ENCODE measurements at regions not wholly inside any gene's neighbourhood (a gene's known extent, or its start where the extent isn't known, plus 50 kb on each side); places are given as distances from the start of the nearest gene placed in this dataset.

DNA sequence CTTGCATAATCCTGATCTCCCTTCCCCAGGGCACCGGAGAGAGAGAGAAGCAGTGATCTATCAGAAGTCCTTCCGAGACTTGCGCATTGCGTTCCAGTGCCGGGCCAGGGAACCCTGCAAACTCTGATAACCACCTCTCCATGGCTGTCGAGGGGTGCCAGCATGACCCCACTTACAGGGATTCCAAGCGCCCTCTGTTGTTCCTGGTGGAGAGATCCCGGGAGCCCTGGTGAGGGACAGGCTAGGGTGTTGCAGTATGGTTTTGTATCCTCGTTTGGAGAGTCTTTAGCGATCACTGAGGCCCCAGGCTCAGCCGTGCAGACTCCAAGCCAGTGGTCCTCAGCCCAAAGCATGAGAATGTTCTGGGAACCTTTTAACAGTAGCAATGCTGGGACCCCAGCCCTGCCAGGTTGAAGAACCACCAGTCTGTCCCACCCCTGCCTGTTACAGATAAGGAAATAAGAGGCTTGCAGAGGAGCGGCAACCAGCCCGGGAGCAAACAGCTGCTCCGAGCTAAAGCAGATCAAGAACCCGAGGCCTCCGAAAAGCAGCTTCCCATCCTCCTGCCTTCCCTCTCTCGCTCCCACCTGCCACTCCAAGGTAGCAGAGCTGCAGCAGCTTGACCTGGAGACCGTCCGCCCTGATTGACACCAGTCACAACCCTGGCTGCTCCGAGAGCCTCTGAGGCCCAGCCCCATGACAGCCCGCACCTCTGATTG is 150.3 kb upstream of the RPL38 start:
- DNase-seq (no peak), ATAC-seq (no peak)

DNA sequence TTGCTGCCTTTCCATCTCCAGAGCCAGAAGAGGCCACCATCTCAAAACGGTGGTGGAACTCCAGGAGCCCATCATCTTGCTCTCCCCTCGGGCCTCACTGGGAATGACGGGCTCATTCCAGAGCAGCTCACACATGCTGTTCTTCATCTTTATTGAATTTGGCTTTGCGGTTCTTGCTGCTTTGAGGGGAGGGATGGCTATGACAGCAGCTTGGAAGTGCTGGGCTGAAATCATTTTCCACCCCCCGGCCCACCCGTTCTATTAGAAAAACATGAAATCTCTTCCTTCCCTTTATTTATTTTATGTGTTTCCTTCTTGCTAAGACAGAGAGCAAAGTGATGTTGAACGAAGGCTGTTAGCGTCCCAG is 149.8 kb upstream of the RPL38 start:
- no peak for DNase-seq

GRCh38 chr17:74054249-74054648 is 149.2 kb upstream of the RPL38 start:
- ATAC-seq (no peak), DNase-seq (no peak)

More for the DNA sequence above, 149.8 kb upstream of the RPL38 start:
- ATAC-seq: no peak

DNA sequence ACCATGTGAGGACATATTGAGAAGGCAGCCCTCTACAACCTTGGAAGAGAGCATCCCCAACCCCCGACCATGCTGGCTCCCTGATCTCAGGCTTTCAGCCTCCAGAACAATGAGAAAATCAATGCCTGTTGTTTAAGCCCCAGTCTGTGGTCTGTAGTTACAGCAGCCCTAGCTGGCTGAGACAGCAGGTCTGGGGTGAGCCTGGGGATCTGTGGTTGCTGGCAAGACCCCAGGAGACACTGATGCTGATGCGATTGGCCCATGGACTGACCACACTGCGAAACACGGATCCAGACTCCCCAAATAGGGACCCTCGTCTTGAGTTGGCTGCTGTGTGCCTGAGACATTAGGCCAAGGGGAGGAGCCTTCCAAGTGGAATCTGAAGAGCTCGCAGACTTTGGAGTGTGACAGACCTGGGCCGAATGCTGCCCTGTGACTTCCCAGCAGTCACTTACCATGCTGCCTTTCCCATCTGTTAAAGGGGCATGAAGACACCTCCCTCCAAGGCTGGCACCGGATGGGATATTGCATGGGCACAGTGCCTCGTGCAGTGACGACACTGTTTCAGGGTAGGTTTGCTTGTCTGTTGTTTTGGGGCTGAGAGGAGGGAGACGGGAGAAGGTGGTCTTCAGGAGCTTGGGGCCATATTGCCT is 147.8 kb upstream of the RPL38 start:
- ATAC-seq (no peak), DNase-seq (no peak)

- ATAC-seq (no peak), DNase-seq (no peak)
Observed at GRCh38 chr17:74059479-74060240, 143.8 kb upstream of the RPL38 start.

- no peak for ATAC-seq
- DNase-seq: no peak
Observed at GRCh38 chr17:74061758-74062157, 141.7 kb upstream of the RPL38 start.

DNA sequence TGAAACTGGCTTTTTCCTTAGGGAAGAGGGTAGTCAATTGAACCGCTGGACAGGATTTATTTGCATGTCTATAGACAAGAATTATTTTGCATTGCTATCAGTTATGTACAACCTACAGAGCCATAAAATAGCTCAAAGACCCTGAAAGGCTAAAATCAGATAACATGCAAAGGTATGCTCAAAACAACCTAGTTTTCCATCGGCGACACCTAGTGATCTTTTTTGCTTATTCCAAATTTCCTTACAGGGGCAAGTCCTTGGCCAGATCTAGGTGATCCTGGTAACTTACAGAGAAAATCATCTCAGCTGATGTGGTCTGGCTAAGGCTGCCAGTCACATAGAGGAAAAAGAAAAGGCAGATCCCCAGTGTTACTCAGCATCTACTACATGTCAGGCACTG is 141.2 kb upstream of the RPL38 start:
- no peak for ATAC-seq
- DNase-seq: no peak

DNA sequence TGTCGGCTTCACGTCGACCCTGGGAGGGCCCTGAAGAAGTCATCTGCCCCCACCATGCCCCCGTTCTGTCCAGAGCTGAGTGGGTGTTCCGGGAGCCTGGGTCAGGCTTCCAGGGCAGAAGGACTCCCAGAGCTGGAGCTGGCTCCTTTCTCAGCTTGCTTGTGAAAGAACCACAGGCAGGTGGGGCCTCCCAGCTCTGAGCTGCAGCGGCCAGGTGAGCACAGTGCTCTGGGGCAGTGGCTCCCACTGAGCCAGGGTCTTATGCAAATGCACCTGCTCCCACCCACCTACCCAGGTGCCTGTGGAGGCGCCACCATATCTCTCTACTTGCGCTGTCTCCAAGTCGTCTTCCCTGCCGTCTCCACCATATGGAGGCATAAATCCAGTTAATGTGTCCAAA is 140.0 kb upstream of the RPL38 start:
- no peak for DNase-seq
- ATAC-seq: no peak

DNA sequence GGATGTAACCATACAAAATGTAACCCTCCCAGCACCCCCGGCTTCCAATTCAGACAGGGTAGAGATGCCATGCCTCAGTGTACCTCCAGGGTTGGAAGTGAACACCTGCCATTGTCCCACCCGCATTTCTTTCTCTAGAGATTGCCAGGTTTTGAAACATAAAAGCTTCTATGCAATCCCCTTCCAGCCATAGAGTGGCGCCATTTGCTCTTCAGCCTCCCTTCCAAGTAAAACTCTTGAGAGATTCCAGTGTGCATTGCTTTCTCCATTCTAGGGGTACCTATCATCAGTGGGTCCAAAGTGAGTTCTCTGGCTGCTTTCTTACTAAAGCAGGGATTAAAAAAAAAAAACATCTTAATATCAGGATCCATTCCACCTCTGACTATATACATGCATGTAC is 133.1 kb upstream of the RPL38 start:
- no peak for DNase-seq
- ATAC-seq: no peak

- no peak for ATAC-seq
- no peak for DNase-seq
Observed at GRCh38 chr17:74070998-74071679, 132.3 kb upstream of the RPL38 start.

DNA sequence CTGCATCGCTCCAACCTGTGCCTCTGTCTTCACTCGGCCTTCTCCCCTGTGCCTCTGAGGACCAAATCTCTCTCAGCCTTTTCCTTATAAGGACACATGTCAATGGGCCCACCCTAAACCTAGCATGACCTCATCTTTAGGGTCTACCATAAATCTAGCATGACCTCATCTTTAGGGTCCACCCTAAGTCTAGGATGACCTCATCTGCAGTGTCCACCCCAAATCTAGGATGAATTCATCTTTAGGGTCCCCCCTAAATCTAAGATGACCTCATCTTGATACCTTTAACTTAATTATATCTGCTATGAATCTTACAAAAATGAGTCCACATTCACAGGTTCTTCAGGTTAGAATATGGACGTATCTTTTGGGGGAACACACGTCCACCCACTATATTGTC is 131.1 kb upstream of the RPL38 start:
- DNase-seq: no peak
- ATAC-seq: no peak

- no peak for DNase-seq
- ATAC-seq: no peak
Observed at GRCh38 chr17:74076446-74076845, 127.0 kb upstream of the RPL38 start.

DNA sequence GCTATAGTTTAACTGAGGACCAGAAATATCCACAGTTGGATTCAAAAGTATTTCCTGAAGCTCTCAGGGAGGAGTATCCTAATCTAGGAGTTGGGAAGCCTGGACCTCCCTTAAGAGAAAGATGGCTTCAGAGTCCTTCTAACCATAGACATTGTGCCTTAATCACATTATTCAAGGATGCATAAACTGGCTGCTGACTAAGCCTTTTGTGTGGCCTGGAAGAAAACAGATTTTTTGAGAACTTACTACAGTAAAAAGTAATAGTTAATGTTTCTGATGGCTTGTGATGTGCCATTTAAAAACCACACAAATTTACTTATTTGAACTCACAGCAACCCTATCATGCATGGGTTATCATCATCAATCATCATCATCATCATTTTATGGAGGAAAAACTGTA is 126.2 kb upstream of the RPL38 start:
- no peak for ATAC-seq

GRCh38 chr17:74078363-74078941 is 125.0 kb upstream of the RPL38 start:
- DNase-seq (no peak), ATAC-seq (no peak)

More for the DNA sequence above, 126.2 kb upstream of the RPL38 start:
- DNase-seq: no peak

- no peak for DNase-seq
- no peak for ATAC-seq
Observed at GRCh38 chr17:74079537-74080300, 123.8 kb upstream of the RPL38 start.

- DNase-seq (no peak), ATAC-seq (no peak)
Observed at GRCh38 chr17:74080656-74081582, 122.6 kb upstream of the RPL38 start.

DNA sequence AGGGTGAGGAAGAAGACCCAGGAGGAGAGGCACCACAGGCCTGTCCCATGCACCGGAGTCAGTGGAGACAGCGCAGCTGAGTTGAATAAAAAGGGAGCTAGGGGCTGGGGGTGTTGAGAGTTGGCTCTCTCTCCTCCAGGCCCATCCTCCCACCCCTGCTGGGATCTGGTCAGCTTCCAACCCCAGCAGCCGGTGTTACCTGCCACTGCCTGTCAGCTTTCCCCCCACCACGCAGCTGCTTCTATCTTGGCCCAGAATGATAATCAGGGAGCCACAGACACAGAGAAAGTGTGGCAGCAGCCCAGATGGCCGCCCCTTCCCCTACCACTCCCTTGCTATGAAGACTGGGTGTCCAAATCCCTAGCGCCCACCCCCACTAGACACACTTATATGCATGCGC is 120.6 kb upstream of the RPL38 start:
- ATAC-seq: no peak
- DNase-seq: no peak

DNA sequence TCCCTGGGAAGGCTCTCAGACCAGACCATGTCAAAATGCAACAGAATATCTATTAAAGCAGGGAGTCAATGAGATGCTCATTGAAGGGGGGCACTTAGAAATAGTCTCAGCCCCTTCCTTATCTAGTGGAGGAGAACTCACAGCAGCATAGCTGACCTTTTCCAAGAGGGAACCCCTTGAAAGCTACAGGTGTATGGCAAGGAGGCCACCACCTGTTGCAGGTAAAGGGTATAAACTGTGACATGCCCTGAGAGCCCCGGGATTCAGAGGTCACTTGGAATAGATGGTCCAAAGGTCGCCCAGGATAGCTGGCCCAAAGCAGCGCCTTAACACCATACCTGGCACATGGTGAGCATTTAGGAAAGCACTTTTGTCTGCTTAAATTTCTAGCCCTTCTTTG is 120.2 kb upstream of the RPL38 start:
- DNase-seq (no peak), ATAC-seq (no peak)

DNA sequence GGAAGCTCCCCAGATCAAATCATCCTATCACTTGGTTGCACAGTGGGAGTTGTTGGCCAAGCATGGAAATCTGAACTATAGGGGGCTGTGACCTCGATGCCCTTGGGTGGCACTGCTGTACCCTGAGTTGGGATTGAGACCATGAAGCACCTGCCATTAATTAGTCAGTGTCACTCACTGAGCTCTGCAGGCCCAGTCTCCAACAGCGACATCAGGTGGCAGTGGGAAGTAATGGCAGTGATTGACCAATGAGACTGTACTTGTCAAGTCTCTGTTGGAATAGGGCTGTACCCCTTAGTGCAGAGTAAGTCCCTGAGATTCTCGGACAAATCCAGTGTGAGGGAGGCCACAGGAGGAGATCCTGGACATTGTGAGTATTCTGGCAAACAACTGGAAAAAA is 118.0 kb upstream of the RPL38 start:
- DNase-seq (no peak), ATAC-seq (no peak)

GRCh38 chr17:74087002-74087585 is 116.4 kb upstream of the RPL38 start:
- ATAC-seq: no peak
- DNase-seq: no peak

All from stimulated activated naive CD8-positive, alpha-beta T cell treated with anti-CD3 and anti-CD28 coated beads, Interleukin-15, Interleukin-2, amounts not matched to agents 100 U/mL and 50 U/mL, for 24 hours (primary cell).